Endothelial cell of umbilical vein (primary cell): ENCODE measurements at regions not wholly inside any gene's neighbourhood (a gene's known extent, or its start where the extent isn't known, plus 50 kb on each side); places are given as distances from the start of the nearest gene placed in this dataset.

Source experiments
- BruUV-seq: library from RNA; stranded (reverse); fragments of 400-500 nt; replicated peaks from 2 replicates; lab custom pipeline; 2021; lab: Mats Ljungman, UMichigan
- CTCF ChIA-PET: fragments of 300-600, 350-600 bp; sonication (Branson Sonifier 250); formaldehyde crosslinking; loops from one replicate; lab custom pipeline; 2021; ENCODE audit warnings: antibody characterized with exemption, inconsistent platforms; lab: Charles Lee
- POLR2A ChIA-PET: fragments of 300-600, 350-600 bp; sonication (Branson Sonifier 250); formaldehyde crosslinking; loops from one replicate; lab custom pipeline; 2021; ENCODE audit warnings: antibody characterized with exemption, inconsistent platforms; lab: Charles Lee
- DNase-seq: peaks from one replicate; pipeline ENCODE4 v3.0.0-alpha.2; 2011; ENCODE audit warnings: low read depth, low spot score
- FAIRE-seq: peaks from 2 replicates; lab custom pipeline; 2011; peaks lifted over from hg19 to GRCh38; lab: Jason Lieb, UNC
- H2AFZ ChIP-seq: 2 replicates; pipeline ENCODE4 v1.6.0; 2012; ENCODE audit warnings: low read depth, low read length, control low read depth, inconsistent platforms
- H3K27ac ChIP-seq: 2 replicates; pipeline ENCODE4 v1.5.1; 2011; ENCODE audit warnings: low read depth, mild to moderate bottlenecking, control low read depth, low read length, moderate library complexity; ENCODE audit not compliant: insufficient read depth
- H3K27me3 ChIP-seq, 2 experiments: 2 replicates each; pipeline versions ENCODE4 v1.6.0 to v1.6.1; 2011; ENCODE audit warnings: low read length in 2 of 2, mixed read lengths in 1 of 2; ENCODE audit not compliant: control insufficient read depth in 2 of 2, insufficient read depth in 2 of 2
- H3K36me3 ChIP-seq, 2 experiments: 2 replicates in 1 of 2; 3 replicates in 1 of 2; pipeline ENCODE4 v1.5.1; 2011; ENCODE audit warnings: low read length in 2 of 2, mild to moderate bottlenecking in 1 of 2, moderate library complexity in 1 of 2; ENCODE audit not compliant: control insufficient read depth in 2 of 2, insufficient read depth in 2 of 2; ENCODE audit errors: extremely low read depth in 1 of 2
- H3K4me1 ChIP-seq: 3 replicates; pipeline ENCODE4 v1.5.1; 2011; ENCODE audit warnings: mild to moderate bottlenecking, low read length; ENCODE audit not compliant: control insufficient read depth, insufficient read depth; ENCODE audit errors: extremely low read depth
- H3K4me2 ChIP-seq: 2 replicates; pipeline ENCODE4 v1.6.1; 2011; ENCODE audit warnings: low read length, control low read depth, mixed read lengths; ENCODE audit not compliant: insufficient read depth
- H3K4me3 ChIP-seq, 3 experiments: fragments of 200-600 bp in 1 of 3; sonication (generic), shearing (Covaris generic) in 1 of 3; replicated peaks in 1 of 3; 2 replicates each; pipeline ENCODE4 v1.5.1; 2011 to 2016; ENCODE audit warnings: control low read depth in 3 of 3, low read length in 3 of 3, mild to moderate bottlenecking in 2 of 3, inconsistent platforms in 1 of 3, low read depth in 1 of 3, moderate library complexity in 1 of 3; ENCODE audit not compliant: insufficient read depth in 1 of 3
- H3K79me2 ChIP-seq: 2 replicates; pipeline ENCODE4 v1.6.0; 2012; ENCODE audit warnings: low read length, inconsistent platforms; ENCODE audit not compliant: control insufficient read depth, insufficient read depth
- H3K9ac ChIP-seq: replicated peaks from 2 replicates; pipeline ENCODE3; 2011; ENCODE audit warnings: low read length, control low read depth; ENCODE audit not compliant: insufficient read depth; ENCODE audit errors: extremely low read depth
- H3K9me1 ChIP-seq: replicated peaks from 3 replicates; pipeline ENCODE4 v1.6.0; 2011; ENCODE audit warnings: mild to moderate bottlenecking, low read length; ENCODE audit not compliant: control insufficient read depth, insufficient read depth; ENCODE audit errors: extremely low read depth
- H3K9me3 ChIP-seq: replicated peaks from 2 replicates; pipeline ENCODE4 v1.5.1; 2012; ENCODE audit warnings: low read length, inconsistent platforms; ENCODE audit not compliant: control insufficient read depth, insufficient read depth
- H4K20me1 ChIP-seq: replicated peaks from 2 replicates; pipeline ENCODE3; 2011; ENCODE audit warnings: mild to moderate bottlenecking, low read length; ENCODE audit not compliant: control insufficient read depth, insufficient read depth; ENCODE audit errors: extremely low read depth
- CTCF ChIP-seq, 2 donors: IDR thresholded peaks; 1 replicate in 1 of 2; 2 replicates in 1 of 2; pipeline ENCODE4 v1.5.1; 2011; ENCODE audit warnings: low read length in 2 of 2, mild to moderate bottlenecking in 2 of 2, moderate library complexity in 2 of 2, control low read depth in 1 of 2, inconsistent platforms in 1 of 2, low read depth in 1 of 2; ENCODE audit not compliant: insufficient read depth in 1 of 2; ENCODE audit errors: extremely low read depth in 1 of 2
- EZH2 ChIP-seq: IDR thresholded peaks from 2 replicates; pipeline ENCODE4 v1.6.1; 2012; ENCODE audit warnings: borderline replicate concordance, low read depth, mild to moderate bottlenecking, moderate library complexity, low read length, inconsistent platforms; ENCODE audit not compliant: severe bottlenecking
- FOS ChIP-seq: IDR thresholded peaks from 2 replicates; pipeline ENCODE4 v1.6.1; 2011; ENCODE audit warnings: mild to moderate bottlenecking, low read length, moderate library complexity, borderline replicate concordance; ENCODE audit not compliant: insufficient read depth
- GATA2 ChIP-seq: IDR thresholded peaks from 2 replicates; pipeline ENCODE4 v1.7.0; 2011; ENCODE audit warnings: low read depth, mild to moderate bottlenecking, moderate library complexity, mixed read lengths, low read length; ENCODE audit not compliant: insufficient read length, insufficient read depth
- JUN ChIP-seq: IDR thresholded peaks from 2 replicates; pipeline ENCODE4 v1.6.1; 2011; ENCODE audit warnings: borderline replicate concordance, low read depth; ENCODE audit not compliant: insufficient read length, insufficient read depth
- MAX ChIP-seq: IDR thresholded peaks from 2 replicates; pipeline ENCODE4 v1.6.1; 2011; ENCODE audit not compliant: insufficient read depth, insufficient read length
- MYC ChIP-seq: IDR thresholded peaks from one replicate; pipeline ENCODE4 v1.6.1; 2011; ENCODE audit warnings: mild to moderate bottlenecking, low read depth, low read length
- POLR2A ChIP-seq: IDR thresholded peaks from 2 replicates; pipeline ENCODE4 v1.6.1; 2012; ENCODE audit warnings: low read depth, mild to moderate bottlenecking, control low read depth, low read length
- POLR2AphosphoS5 ChIP-seq: IDR thresholded peaks from 2 replicates; pipeline ENCODE4 v1.6.1; 2012; ENCODE audit warnings: low read depth, mild to moderate bottlenecking, control low read depth, low read length, moderate library complexity; ENCODE audit not compliant: insufficient read depth
- dilution Hi-C: fragments of 300-500 bp; cut with MboI; formaldehyde crosslinking; loops from one replicate; pipeline ENCODE4 v1.15.0; 2019; ENCODE audit warnings: low sequenced_read_pairs; ENCODE audit not compliant: extremely low pct_ligation_motif_present
- intact Hi-C: fragments of 100-400 bp; cut with micrococcal nuclease; formaldehyde crosslinking; loops from one replicate; pipeline ENCODE4 v1.10.0; 2022

- Histone ChIP-seq H2AFZ (no peak overlapping the region), H3K9me3 (no peaks in the 10 kb centered on the region), H3K9ac (no peak overlapping the region), H3K4me3 (no peak overlapping the region), H4K20me1 (no peaks in the 10 kb centered on the region), H3K36me3 (no peaks in the 10 kb centered on the region), H3K27me3 (no peaks in the 10 kb centered on the region), H3K4me1 (no peaks in the 10 kb centered on the region), H3K4me2 (no peak overlapping the region), H3K9me1 (no peaks in the 10 kb centered on the region), H3K79me2 (no peaks in the 10 kb centered on the region), H3K27ac (no peak overlapping the region)
- TF ChIP-seq MAX: no peak
- no peak for TF ChIP-seq FOS
- TF ChIP-seq GATA2: no peak
- no peak for TF ChIP-seq MYC
- no peak for TF ChIP-seq POLR2AphosphoS5
- TF ChIP-seq CTCF (IDR thresholded peaks at IDR 0.05; ENCODE audit: extremely low read depth in 1 of 2, insufficient read depth in 1 of 2, low read depth in 1 of 2, low read length in 2 of 2): no peak
- no peak for TF ChIP-seq JUN
- TF ChIP-seq EZH2: no peak
- TF ChIP-seq POLR2A: no peak
- POLR2A ChIA-PET: no interaction called here
- DNase-seq: no peak
- BruUV-seq: no TSS peak
- dilution Hi-C loops: no loop called here
- no peak for FAIRE-seq
- CTCF ChIA-PET: no interaction called here
- intact Hi-C loops: no loop called here
These were observed 499.0 kb upstream of the CHAC2 start for GRCh38 chr2:53268626-53269025.
